C4-2B (cell line): ENCODE measurements at regions not wholly inside any gene's neighbourhood (a gene's known extent, or its start where the extent isn't known, plus 50 kb on each side); places are given as distances from the start of the nearest gene placed in this dataset.

Source experiments
- CTCF ChIP-seq: fragments of 450-650 bp; conservative IDR thresholded peaks from 2 replicates; pipeline ENCODE4 v1.5.1; 2017; ENCODE audit warnings: mild to moderate bottlenecking
- ZFX ChIP-seq: fragments of 450-650 bp; IDR thresholded peaks from 2 replicates; pipeline ENCODE4 v1.6.1; 2017

DNA sequence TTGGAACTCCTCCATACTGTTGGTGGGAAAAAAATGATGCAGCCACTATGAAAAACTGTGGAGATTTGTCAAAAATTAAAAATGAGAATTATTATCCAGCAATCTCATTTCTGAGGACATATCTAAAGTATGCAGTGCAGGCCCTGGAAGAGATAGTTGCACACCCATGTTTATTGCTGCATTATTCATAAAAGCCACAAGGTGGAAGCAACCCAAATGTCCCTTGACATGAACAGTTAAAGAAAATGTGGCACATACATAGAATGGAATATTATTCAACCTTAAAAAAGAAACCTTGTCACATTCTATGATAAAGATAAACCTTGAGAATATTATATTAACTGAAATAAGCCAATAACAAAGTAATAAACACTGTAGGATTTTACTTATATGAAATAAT, 80.9 kb upstream of the ARHGEF26 start:
- TF ChIP-seq CTCF (peak; percentile 80), ZFX (no peak)
